Tibial nerve (tissue), 4 donors: ENCODE measurements at regions not wholly inside any gene's neighbourhood (a gene's known extent, or its start where the extent isn't known, plus 50 kb on each side); places are given as distances from the start of the nearest gene placed in this dataset.
"Not testable (repeated sequence)": the region's sequence is repeated elsewhere in the genome, so short reads cannot be mapped to it uniquely, and the experiment has no call there.

Source experiments
- DNase-seq, 2 donors: peaks; one replicate each; pipeline ENCODE4 v3.0.0-alpha.2; 2019; ENCODE audit warnings: low spot score in 2 of 2
- H3K27ac ChIP-seq, 4 donors: fragments of 200-600 bp; sonication (generic) in 3 of 4; one replicate each; pipeline ENCODE4 v1.5.1; 2017 to 2019; ENCODE audit warnings: mild to moderate bottlenecking in 1 of 4
- H3K27me3 ChIP-seq, 2 donors: fragments of 200-600 bp; sonication (generic) in 1 of 2; one replicate each; pipeline versions ENCODE4 v1.5.1 to v1.6.0; 2017 to 2019
- H3K36me3 ChIP-seq, 3 donors: fragments of 200-600 bp; sonication (generic); one replicate each; pipeline ENCODE4 v1.5.1; 2018 to 2019
- H3K4me1 ChIP-seq, 4 donors: fragments of 200-600 bp; sonication (generic) in 3 of 4; one replicate each; pipeline ENCODE4 v1.5.1; 2017 to 2019
- H3K4me3 ChIP-seq, 4 donors: fragments of 200-600 bp; sonication (generic) in 3 of 4; one replicate each; pipeline ENCODE4 v1.5.1; 2017 to 2019; ENCODE audit warnings: mild to moderate bottlenecking in 1 of 4, moderate library complexity in 1 of 4
- H3K9me3 ChIP-seq, 4 donors: fragments of 200-600 bp; sonication (generic) in 3 of 4; one replicate each; pipeline ENCODE4 v1.5.1; 2017 to 2019
- CTCF ChIP-seq, 5 experiments: fragments of 200-600 bp in 3 of 5; fragments of 450-650 bp in 2 of 5; sonication (generic) in 3 of 5; IDR thresholded peaks; one replicate each; pipeline ENCODE4 v1.5.1; 2016 to 2019; ENCODE audit warnings: antibody characterized with exemption in 5 of 5, mild to moderate bottlenecking in 3 of 5, moderate library complexity in 2 of 5
- EP300 ChIP-seq, 2 donors: sonication (generic); formaldehyde crosslinking; IDR thresholded peaks; one replicate each; pipeline ENCODE4 v1.6.1; 2017; ENCODE audit warnings: antibody characterized with exemption in 2 of 2, mild to moderate bottlenecking in 1 of 2
- POLR2A ChIP-seq, 2 donors: fragments of 450-650 bp; IDR thresholded peaks; one replicate each; pipeline ENCODE4 v1.6.1; 2017; ENCODE audit warnings: antibody characterized with exemption in 2 of 2, mild to moderate bottlenecking in 2 of 2, moderate library complexity in 2 of 2
- WGBS, 2 donors: methylation state at CpG; one replicate each; pipeline ENCODE4 v1.1.5; 2018; 5-methylcytosine and 5-hydroxymethylcytosine counted together

- no peak for DNase-seq
- WGBS, 2 donors = 24 to 40% methylated on average over 2 of the region's 2 CpGs
- no peak overlapping the region for H3K27ac ChIP-seq
- H3K4me1 ChIP-seq = no peaks in the 10 kb centered on the region
- TF ChIP-seq POLR2A (IDR thresholded peaks at IDR 0.05) (no peak), CTCF (IDR thresholded peaks at IDR 0.05) (no peak), EP300 (IDR thresholded peaks at IDR 0.05) (no peak)
- H3K9me3 ChIP-seq = no peaks in the 10 kb centered on the region
- no peaks in the 10 kb centered on the region for H3K27me3 ChIP-seq
- no peak overlapping the region for H3K4me3 ChIP-seq
- H3K36me3 ChIP-seq = no peaks in the 10 kb centered on the region
Measured at GRCh38 chr10:18822156-18822555, 162.9 kb downstream of the ARL5B start.

GRCh38 chr10:18829259-18829658 lies 170.0 kb downstream of the ARL5B start:
- H3K27ac ChIP-seq = no peak overlapping the region
- no peak for DNase-seq
- WGBS, 2 donors = 73 to 85% methylated on average over 2 of the region's 2 CpGs
- TF ChIP-seq POLR2A (IDR thresholded peaks at IDR 0.05) (no peak), CTCF (IDR thresholded peaks at IDR 0.05) (no peak), EP300 (IDR thresholded peaks at IDR 0.05) (no peak)
- H3K4me3 ChIP-seq = no peak overlapping the region
- H3K27me3 ChIP-seq = no peaks in the 10 kb centered on the region
- no peaks in the 10 kb centered on the region for H3K4me1 ChIP-seq
- no peaks in the 10 kb centered on the region for H3K36me3 ChIP-seq
- H3K9me3 ChIP-seq = no peaks in the 10 kb centered on the region

GRCh38 chr10:18830277-18830676 lies 171.0 kb downstream of the ARL5B start:
- H3K27ac ChIP-seq = no peak overlapping the region
- H3K4me1 ChIP-seq = no peaks in the 10 kb centered on the region
- H3K36me3 ChIP-seq = no peaks in the 10 kb centered on the region
- no peak for DNase-seq
- no peak overlapping the region for H3K4me3 ChIP-seq
- WGBS, 2 donors = 75% methylated on average over 2 of the region's 2 CpGs
- no peak for TF ChIP-seq POLR2A (IDR thresholded peaks at IDR 0.05)
- no peak for TF ChIP-seq EP300 (IDR thresholded peaks at IDR 0.05)
- TF ChIP-seq CTCF (IDR thresholded peaks at IDR 0.05) = no peak
- H3K27me3 ChIP-seq = no peaks in the 10 kb centered on the region
- H3K9me3 ChIP-seq = no peaks in the 10 kb centered on the region

- not testable (repeated sequence) for DNase-seq
Measured at GRCh38 chr10:18856623-18857022, 192.0 kb upstream of the MALRD1 start.

GRCh38 chr10:18859659-18860058 lies 188.9 kb upstream of the MALRD1 start:
- DNase-seq = no peak
- Histone ChIP-seq H3K27me3 (no peaks in the 10 kb centered on the region), H3K36me3 (no peaks in the 10 kb centered on the region), H3K27ac (no peak overlapping the region), H3K9me3 (no peaks in the 10 kb centered on the region), H3K4me1 (no peaks in the 10 kb centered on the region), H3K4me3 (no peak overlapping the region)
- TF ChIP-seq POLR2A (IDR thresholded peaks at IDR 0.05) (no peak), EP300 (IDR thresholded peaks at IDR 0.05) (no peak), CTCF (IDR thresholded peaks at IDR 0.05) (no peak)
- WGBS, 2 donors = 80 to 86% methylated on average over 1 of the region's 1 CpG

More at GRCh38 chr10:18856623-18857022, 192.0 kb upstream of the MALRD1 start:
- not testable (repeated sequence) for H3K27me3 ChIP-seq, H3K4me3 ChIP-seq, H3K4me1 ChIP-seq, H3K9me3 ChIP-seq, H3K27ac ChIP-seq, H3K36me3 ChIP-seq
- WGBS, 2 donors = 80 to 84% methylated on average over 7 of the region's 7 CpGs

GRCh38 chr10:18860186-18860585 lies 188.4 kb upstream of the MALRD1 start:
- DNase-seq = no peak
- TF ChIP-seq POLR2A (IDR thresholded peaks at IDR 0.05) (no peak), EP300 (IDR thresholded peaks at IDR 0.05) (no peak), CTCF (IDR thresholded peaks at IDR 0.05) (no peak)
- no peaks in the 10 kb centered on the region for H3K4me1 ChIP-seq
- no peaks in the 10 kb centered on the region for H3K27me3 ChIP-seq
- no peaks in the 10 kb centered on the region for H3K9me3 ChIP-seq
- 67 to 70% methylated on average over 7 of the region's 7 CpGs for WGBS, 2 donors
- H3K27ac ChIP-seq = no peak overlapping the region
- H3K36me3 ChIP-seq = no peaks in the 10 kb centered on the region
- H3K4me3 ChIP-seq = no peak overlapping the region
